Upper lobe of left lung (tissue), 6 donors: ENCODE measurements at regions not wholly inside any gene's neighbourhood (a gene's known extent, or its start where the extent isn't known, plus 50 kb on each side); places are given as distances from the start of the nearest gene placed in this dataset.

ENCODE experiments used
- ATAC-seq, 2 donors: fragments of 200-7000 bp; cut with Tn5 transposase; one replicate each; pipeline ENCODE4 v1.9.1; 2022; ENCODE audit warnings: mild to moderate bottlenecking in 2 of 2, moderate library complexity in 2 of 2; ENCODE audit not compliant: low FRiP score in 2 of 2
- DNase-seq, 2 donors: peaks; one replicate each; pipeline ENCODE4 v3.0.0-alpha.2; 2019 to 2020
- H3K27ac ChIP-seq, 4 donors: fragments of 200-600 bp; sonication (generic); one replicate each; pipeline ENCODE4 v1.5.1; 2016 to 2019
- H3K27me3 ChIP-seq, 4 donors: fragments of 200-600 bp; sonication (generic); one replicate each; pipeline ENCODE4 v1.5.1; 2017 to 2019
- H3K36me3 ChIP-seq, 4 donors: fragments of 200-600 bp; sonication (generic); one replicate each; pipeline ENCODE4 v1.5.1; 2016 to 2019
- H3K4me1 ChIP-seq, 4 donors: fragments of 200-600 bp; sonication (generic); one replicate each; pipeline ENCODE4 v1.5.1; 2018 to 2019
- H3K4me3 ChIP-seq, 4 donors: fragments of 200-600 bp; sonication (generic); one replicate each; pipeline ENCODE4 v1.5.1; 2017 to 2019; ENCODE audit warnings: mild to moderate bottlenecking in 2 of 4, moderate library complexity in 1 of 4
- H3K9me3 ChIP-seq, 4 donors: fragments of 200-600 bp; sonication (generic); one replicate each; pipeline ENCODE4 v1.5.1; 2018 to 2019
- CTCF ChIP-seq, 6 experiments: fragments of 450-650 bp in 4 of 6; fragments of 200-600 bp in 2 of 6; sonication (generic) in 2 of 6; IDR thresholded peaks; one replicate each; pipeline ENCODE4 v1.5.1; 2016 to 2019; ENCODE audit warnings: antibody characterized with exemption in 6 of 6
- EP300 ChIP-seq, 4 donors: sonication (generic); formaldehyde crosslinking; IDR thresholded peaks; one replicate each; pipeline ENCODE4 v1.5.1; 2017; ENCODE audit warnings: antibody characterized with exemption in 4 of 4, control low read depth in 2 of 4
- POLR2A ChIP-seq, 4 donors: fragments of 450-650 bp; IDR thresholded peaks; one replicate each; pipeline ENCODE4 v1.5.1; 2016 to 2017; ENCODE audit warnings: antibody characterized with exemption in 4 of 4, mild to moderate bottlenecking in 2 of 4
- POLR2AphosphoS5 ChIP-seq, 2 donors: sonication (generic); formaldehyde crosslinking; IDR thresholded peaks; one replicate each; pipeline ENCODE4 v1.5.1; 2017; ENCODE audit warnings: antibody characterized with exemption in 2 of 2
- WGBS, 2 donors: methylation state at CpG; one replicate each; pipeline ENCODE4 v1.1.5; 2017 to 2018; 5-methylcytosine and 5-hydroxymethylcytosine counted together
- donor health status: DM: no; HTN: no; CAD: no; lungs with moderate emphysema.
- donor health status: DM: no; HTN: yes; CAD: no; lungs with severe emphysema.

GRCh38 chr1:38644092-38644491 is 215.5 kb downstream of the RRAGC start:
- DNase-seq (no peak), ATAC-seq (no peak)
- Histone ChIP-seq H3K27ac (no peak overlapping the region), H3K4me3 (no peak overlapping the region), H3K27me3 (no peaks in the 10 kb centered on the region), H3K36me3 (no peaks in the 10 kb centered on the region), H3K4me1 (no peaks in the 10 kb centered on the region), H3K9me3 (peaks cover 0 to 6% (median 0%) of the 10 kb centered on the region in 4 donors)
- TF ChIP-seq CTCF (IDR thresholded peaks at IDR 0.05): no peak
- TF ChIP-seq POLR2AphosphoS5 (IDR thresholded peaks at IDR 0.05): no peak
- TF ChIP-seq POLR2A (IDR thresholded peaks at IDR 0.05): no peak
- no peak for TF ChIP-seq EP300 (IDR thresholded peaks at IDR 0.05)
- WGBS, 2 donors: 92 to 95% methylated on average over 2 to 8 of the region's 8 CpGs

GRCh38 chr1:38641661-38642060 is 217.9 kb downstream of the RRAGC start:
- peaks cover 0 to 6% (median 0%) of the 10 kb centered on the region in 4 donors for H3K9me3 ChIP-seq
- ATAC-seq (no peak), DNase-seq (no peak)
- H3K36me3 ChIP-seq: no peaks in the 10 kb centered on the region
- no peaks in the 10 kb centered on the region for H3K27me3 ChIP-seq
- 91 to 97% methylated on average over 6 of the region's 7 CpGs for WGBS, 2 donors
- H3K27ac ChIP-seq: no peak overlapping the region
- no peaks in the 10 kb centered on the region for H3K4me1 ChIP-seq
- no peak overlapping the region for H3K4me3 ChIP-seq
- TF ChIP-seq POLR2AphosphoS5 (IDR thresholded peaks at IDR 0.05) (no peak), CTCF (IDR thresholded peaks at IDR 0.05) (no peak), POLR2A (IDR thresholded peaks at IDR 0.05) (no peak), EP300 (IDR thresholded peaks at IDR 0.05) (no peak)

- WGBS, 2 donors: 87 to 95% methylated on average over 4 of the region's 4 CpGs
- Histone ChIP-seq H3K27ac (no peak overlapping the region), H3K9me3 (peaks cover 0 to 6% (median 0%) of the 10 kb centered on the region in 4 donors), H3K4me3 (no peak overlapping the region), H3K4me1 (no peaks in the 10 kb centered on the region), H3K27me3 (no peaks in the 10 kb centered on the region), H3K36me3 (no peaks in the 10 kb centered on the region)
- ATAC-seq (no peak), DNase-seq (no peak)
- TF ChIP-seq EP300 (IDR thresholded peaks at IDR 0.05): no peak
- no peak for TF ChIP-seq CTCF (IDR thresholded peaks at IDR 0.05)
- TF ChIP-seq POLR2AphosphoS5 (IDR thresholded peaks at IDR 0.05): no peak
Observed at GRCh38 chr1:38640371-38640770, 219.2 kb downstream of the RRAGC start.

- H3K4me1 ChIP-seq: no peaks in the 10 kb centered on the region
- DNase-seq: no peak
- H3K27ac ChIP-seq: no peak overlapping the region
- H3K27me3 ChIP-seq: no peaks in the 10 kb centered on the region
- ATAC-seq: no peak
- 90 to 91% methylated on average over 1 of the region's 1 CpG for WGBS, 2 donors
- H3K36me3 ChIP-seq: no peaks in the 10 kb centered on the region
- no peaks in the 10 kb centered on the region for H3K9me3 ChIP-seq
- no peak for TF ChIP-seq EP300 (IDR thresholded peaks at IDR 0.05)
- no peak for TF ChIP-seq POLR2A (IDR thresholded peaks at IDR 0.05)
- TF ChIP-seq CTCF (IDR thresholded peaks at IDR 0.05): no peak
- no peak for TF ChIP-seq POLR2AphosphoS5 (IDR thresholded peaks at IDR 0.05)
- H3K4me3 ChIP-seq: no peak overlapping the region
Observed at GRCh38 chr1:38628241-38628640, 231.3 kb downstream of the RRAGC start.

GRCh38 chr1:38625939-38626338 is 233.6 kb downstream of the RRAGC start:
- WGBS, 2 donors: 70 to 78% methylated on average over 6 of the region's 6 CpGs
- DNase-seq (no peak), ATAC-seq (no peak)
- Histone ChIP-seq H3K27me3 (no peaks in the 10 kb centered on the region), H3K4me3 (no peak overlapping the region), H3K4me1 (no peaks in the 10 kb centered on the region), H3K36me3 (no peaks in the 10 kb centered on the region), H3K27ac (no peak overlapping the region), H3K9me3 (no peaks in the 10 kb centered on the region)
- no peak for TF ChIP-seq POLR2AphosphoS5 (IDR thresholded peaks at IDR 0.05)
- no peak for TF ChIP-seq CTCF (IDR thresholded peaks at IDR 0.05)
- TF ChIP-seq EP300 (IDR thresholded peaks at IDR 0.05): no peak
- no peak for TF ChIP-seq POLR2A (IDR thresholded peaks at IDR 0.05)
